ENCODE measurements at regions not wholly inside any gene's neighbourhood (a gene's known extent, or its start where the extent isn't known, plus 50 kb on each side); places are given as distances from the start of the nearest gene placed in this dataset.

- TF ChIP-seq CTCF (IDR thresholded peaks at IDR 0.05): no peak
- TF ChIP-seq POLR2AphosphoS5 (IDR thresholded peaks at IDR 0.05): no peak
- no peak for TF ChIP-seq POLR2A (IDR thresholded peaks at IDR 0.05)
Observed at GRCh38 chr19:29139227-29139626, 73.7 kb downstream of the UQCRFS1 start.
